ENCODE measurements at regions not wholly inside any gene's neighbourhood (a gene's known extent, or its start where the extent isn't known, plus 50 kb on each side); places are given as distances from the start of the nearest gene placed in this dataset.

GRCh38 chr6:78231002-78231401 is 578.2 kb downstream of the MEI4 start:
- TF ChIP-seq EZH2 (IDR thresholded peaks at IDR 0.05; ENCODE audit: low read depth), result no peak
- no peak for TF ChIP-seq CTCF (conservative IDR thresholded peaks at IDR 0.05)
- no peaks in the 10 kb centered on the region for H3K9me3 ChIP-seq (ENCODE audit: insufficient read depth, low read depth)
- H3K36me3 ChIP-seq (ENCODE audit: low read depth), result no peaks in the 10 kb centered on the region
- no peak overlapping the region for H3K27ac ChIP-seq
- H3F3A ChIP-seq (ENCODE audit: insufficient read depth, low read depth), result no peaks in the 10 kb centered on the region
- no peaks in the 10 kb centered on the region for H3K4me1 ChIP-seq (replicated peaks; ENCODE audit: insufficient read depth)
- no peak overlapping the region for H2AFZ ChIP-seq
- intact Hi-C loops (cut with micrococcal nuclease; ENCODE audit: unreplicated experiment), result no loop called here
- no peaks in the 10 kb centered on the region for H3K79me2 ChIP-seq (ENCODE audit: low read depth)
- H3K9me2 ChIP-seq (ENCODE audit: insufficient read depth), result no peaks in the 10 kb centered on the region
- DNase-seq, result peak in 1 of 2 experiments; percentile 6
- H4K20me1 ChIP-seq (ENCODE audit: insufficient read depth), result no peaks in the 10 kb centered on the region
- CTCF ChIA-PET, result no interaction called here
- no peaks in the 10 kb centered on the region for H3K27me3 ChIP-seq (ENCODE audit: insufficient read depth, low read depth)
- H3K4me3 ChIP-seq, result no peak overlapping the region
- POLR2A ChIA-PET (ENCODE audit: unreplicated experiment), result no interaction called here
- H3K4me2 ChIP-seq, result no peak overlapping the region
- BruUV-seq (replicated peaks), result no TSS peak

- ChIA-PET POLR2A (ENCODE audit: unreplicated experiment) (no interaction called here), CTCF (no interaction called here)
- H3K9me2 ChIP-seq (ENCODE audit: insufficient read depth), result no peaks in the 10 kb centered on the region
- H3K27ac ChIP-seq, result no peak overlapping the region
- no peaks in the 10 kb centered on the region for H3K79me2 ChIP-seq (ENCODE audit: low read depth)
- no peaks in the 10 kb centered on the region for H3K27me3 ChIP-seq (ENCODE audit: insufficient read depth, low read depth)
- no TSS peak for BruUV-seq (replicated peaks)
- TF ChIP-seq EZH2 (IDR thresholded peaks at IDR 0.05; ENCODE audit: low read depth), result no peak
- no peaks in the 10 kb centered on the region for H3K9me3 ChIP-seq (ENCODE audit: insufficient read depth, low read depth)
- no peak overlapping the region for H3K4me3 ChIP-seq
- H3K4me2 ChIP-seq, result no peak overlapping the region
- H3K4me1 ChIP-seq (replicated peaks; ENCODE audit: insufficient read depth), result no peaks in the 10 kb centered on the region
- no peaks in the 10 kb centered on the region for H3K36me3 ChIP-seq (ENCODE audit: low read depth)
- peak in 1 of 2 experiments; percentile 5 for DNase-seq
- H4K20me1 ChIP-seq (ENCODE audit: insufficient read depth), result no peaks in the 10 kb centered on the region
- no peak overlapping the region for H2AFZ ChIP-seq
- intact Hi-C loops (cut with micrococcal nuclease; ENCODE audit: unreplicated experiment), result no loop called here
- no peaks in the 10 kb centered on the region for H3F3A ChIP-seq (ENCODE audit: insufficient read depth, low read depth)
Measured at GRCh38 chr6:78243519-78243918, 590.7 kb downstream of the MEI4 start.

- Histone ChIP-seq H3K9me3 (ENCODE audit: insufficient read depth, low read depth) (no peaks in the 10 kb centered on the region), H3K27me3 (ENCODE audit: insufficient read depth, low read depth) (no peaks in the 10 kb centered on the region), H4K20me1 (ENCODE audit: insufficient read depth) (no peaks in the 10 kb centered on the region), H3K9me2 (ENCODE audit: insufficient read depth) (no peaks in the 10 kb centered on the region), H3K27ac (no peak overlapping the region), H3K4me3 (no peak overlapping the region), H3K4me1 (replicated peaks; ENCODE audit: insufficient read depth) (no peaks in the 10 kb centered on the region), H3K36me3 (ENCODE audit: low read depth) (no peaks in the 10 kb centered on the region), H3K79me2 (ENCODE audit: low read depth) (no peaks in the 10 kb centered on the region), H2AFZ (no peak overlapping the region), H3F3A (ENCODE audit: insufficient read depth, low read depth) (no peaks in the 10 kb centered on the region), H3K4me2 (no peak overlapping the region)
- intact Hi-C loops (cut with micrococcal nuclease; ENCODE audit: unreplicated experiment), result no loop called here
- ChIA-PET CTCF (no interaction called here), POLR2A (ENCODE audit: unreplicated experiment) (no interaction called here)
- no peak for DNase-seq
- no peak for TF ChIP-seq CTCF (conservative IDR thresholded peaks at IDR 0.05)
- TF ChIP-seq EZH2 (IDR thresholded peaks at IDR 0.05; ENCODE audit: low read depth), result no peak
- BruUV-seq (replicated peaks), result no TSS peak
Measured at GRCh38 chr6:78251931-78252330, 599.1 kb downstream of the MEI4 start.

GRCh38 chr6:78253618-78254017 is 600.8 kb downstream of the MEI4 start:
- Histone ChIP-seq H3K4me3 (no peak overlapping the region), H4K20me1 (ENCODE audit: insufficient read depth) (no peaks in the 10 kb centered on the region), H3K79me2 (ENCODE audit: low read depth) (no peaks in the 10 kb centered on the region), H3K27me3 (ENCODE audit: insufficient read depth, low read depth) (no peaks in the 10 kb centered on the region), H3K27ac (no peak overlapping the region), H3F3A (ENCODE audit: insufficient read depth, low read depth) (no peaks in the 10 kb centered on the region), H2AFZ (no peak overlapping the region), H3K36me3 (ENCODE audit: low read depth) (no peaks in the 10 kb centered on the region), H3K9me2 (ENCODE audit: insufficient read depth) (no peaks in the 10 kb centered on the region), H3K4me2 (no peak overlapping the region), H3K9me3 (ENCODE audit: insufficient read depth, low read depth) (no peaks in the 10 kb centered on the region), H3K4me1 (replicated peaks; ENCODE audit: insufficient read depth) (no peaks in the 10 kb centered on the region)
- intact Hi-C loops (cut with micrococcal nuclease; ENCODE audit: unreplicated experiment), result no loop called here
- no peak for TF ChIP-seq EZH2 (IDR thresholded peaks at IDR 0.05; ENCODE audit: low read depth)
- TF ChIP-seq CTCF (conservative IDR thresholded peaks at IDR 0.05), result no peak
- ChIA-PET POLR2A (ENCODE audit: unreplicated experiment) (no interaction called here), CTCF (no interaction called here)
- BruUV-seq (replicated peaks), result no TSS peak
- DNase-seq, result no peak

Data from PC-9 (cell line).